Endothelial cell (in vitro differentiated cells): ENCODE measurements at regions not wholly inside any gene's neighbourhood (a gene's known extent, or its start where the extent isn't known, plus 50 kb on each side); places are given as distances from the start of the nearest gene placed in this dataset.

Source experiments
- DNase-seq: peaks from one replicate; pipeline ENCODE4 v3.0.0; 2021; ENCODE audit warnings: low spot score
- H3K27ac Mint-ChIP-seq: one replicate; pipeline ENCODE4 v1.8.0; 2021; ENCODE audit warnings: mixed read lengths, inconsistent platforms; ENCODE audit not compliant: unreplicated experiment
- H3K27me3 Mint-ChIP-seq: one replicate; pipeline ENCODE4 v1.8.0; 2021; ENCODE audit warnings: mild to moderate bottlenecking, moderate library complexity, mixed read lengths, inconsistent platforms; ENCODE audit not compliant: unreplicated experiment
- H3K36me3 Mint-ChIP-seq: one replicate; pipeline ENCODE4 v1.8.0; 2021; ENCODE audit warnings: mild to moderate bottlenecking, low read depth, mixed read lengths, inconsistent platforms; ENCODE audit not compliant: unreplicated experiment
- H3K4me1 Mint-ChIP-seq: one replicate; pipeline ENCODE4 v1.8.0; 2021; ENCODE audit warnings: mild to moderate bottlenecking, mixed read lengths, inconsistent platforms; ENCODE audit not compliant: unreplicated experiment
- H3K4me3 Mint-ChIP-seq: one replicate; pipeline ENCODE4 v1.8.0; 2021; ENCODE audit warnings: mild to moderate bottlenecking, mixed read lengths, inconsistent platforms; ENCODE audit not compliant: unreplicated experiment
- H3K9me3 Mint-ChIP-seq: one replicate; pipeline ENCODE4 v1.8.0; 2021; ENCODE audit warnings: mixed read lengths, inconsistent platforms; ENCODE audit not compliant: unreplicated experiment
- CTCF ChIP-seq: fragments of 200-600 bp; sonication (generic); IDR thresholded peaks from one replicate; pipeline ENCODE4 v1.5.0; 2021; ENCODE audit warnings: antibody characterized with exemption; ENCODE audit not compliant: unreplicated experiment

DNA sequence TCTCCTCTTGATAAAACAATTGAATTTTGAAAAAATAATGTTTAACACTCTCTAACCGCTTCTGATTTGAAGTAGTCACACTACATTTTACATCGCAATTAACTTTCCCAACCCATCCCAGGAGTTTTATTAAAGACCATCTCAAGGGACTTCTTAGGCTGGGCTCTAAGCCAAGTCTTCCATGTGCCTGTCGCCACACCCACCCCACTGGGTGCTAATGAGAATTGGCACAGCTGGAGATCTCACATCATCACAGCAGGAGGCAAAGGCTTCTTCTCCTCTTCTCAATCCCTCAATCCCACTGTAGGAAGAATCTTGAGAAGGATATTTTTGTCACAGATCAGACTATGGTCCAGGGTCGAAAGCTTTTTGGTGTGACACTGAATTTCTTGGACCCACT is 328.9 kb downstream of the NUF2 start:
- no peaks in the 10 kb centered on the region for H3K9me3 Mint-ChIP-seq
- no peaks in the 10 kb centered on the region for H3K4me1 Mint-ChIP-seq
- no peaks in the 10 kb centered on the region for H3K27me3 Mint-ChIP-seq
- no peak overlapping the region for H3K4me3 Mint-ChIP-seq
- no peaks in the 10 kb centered on the region for H3K36me3 Mint-ChIP-seq
- no peak for DNase-seq
- no peak for TF ChIP-seq CTCF
- no peak overlapping the region for H3K27ac Mint-ChIP-seq

GRCh38 chr1:163652441-163652840 is 330.7 kb downstream of the NUF2 start:
- no peaks in the 10 kb centered on the region for H3K9me3 Mint-ChIP-seq
- no peaks in the 10 kb centered on the region for H3K4me1 Mint-ChIP-seq
- H3K4me3 Mint-ChIP-seq = no peak overlapping the region
- no peak for DNase-seq
- H3K27ac Mint-ChIP-seq = no peak overlapping the region
- H3K36me3 Mint-ChIP-seq = no peaks in the 10 kb centered on the region
- TF ChIP-seq CTCF = no peak
- H3K27me3 Mint-ChIP-seq = no peaks in the 10 kb centered on the region

DNA sequence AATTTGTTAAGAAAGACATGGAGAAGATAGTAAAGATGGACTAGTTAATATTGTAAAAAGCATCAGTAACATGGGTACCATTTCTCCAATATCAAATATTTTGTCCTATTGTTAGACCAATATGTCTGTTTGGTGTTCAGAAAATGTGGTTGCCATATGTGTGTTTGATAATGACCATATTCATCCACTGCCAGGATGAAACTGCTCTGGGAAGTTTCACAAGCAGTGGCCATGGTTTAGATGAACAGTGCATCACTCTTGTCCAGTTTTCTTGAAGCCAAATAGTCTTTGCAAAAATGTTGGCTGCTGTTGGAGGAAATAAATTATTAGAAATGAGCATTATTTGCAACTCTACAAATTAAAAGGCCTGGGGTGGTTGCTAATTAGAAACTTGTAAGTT is 333.8 kb downstream of the NUF2 start:
- H3K9me3 Mint-ChIP-seq = no peaks in the 10 kb centered on the region
- H3K27ac Mint-ChIP-seq = no peak overlapping the region
- no peaks in the 10 kb centered on the region for H3K27me3 Mint-ChIP-seq
- TF ChIP-seq CTCF = no peak
- H3K4me1 Mint-ChIP-seq = no peaks in the 10 kb centered on the region
- no peak for DNase-seq
- H3K36me3 Mint-ChIP-seq = no peaks in the 10 kb centered on the region
- H3K4me3 Mint-ChIP-seq = no peak overlapping the region

GRCh38 chr1:163656095-163656759 is 334.5 kb downstream of the NUF2 start:
- no peak overlapping the region for H3K4me3 Mint-ChIP-seq
- H3K36me3 Mint-ChIP-seq = no peaks in the 10 kb centered on the region
- no peaks in the 10 kb centered on the region for H3K9me3 Mint-ChIP-seq
- H3K27ac Mint-ChIP-seq = no peak overlapping the region
- no peak for TF ChIP-seq CTCF
- H3K27me3 Mint-ChIP-seq = no peaks in the 10 kb centered on the region
- no peak for DNase-seq
- H3K4me1 Mint-ChIP-seq = no peaks in the 10 kb centered on the region

GRCh38 chr1:163657719-163658118 is 336.0 kb downstream of the NUF2 start:
- Mint-ChIP-seq H3K4me3 (no peak overlapping the region), H3K4me1 (no peaks in the 10 kb centered on the region), H3K27ac (no peak overlapping the region), H3K36me3 (no peaks in the 10 kb centered on the region), H3K27me3 (no peaks in the 10 kb centered on the region), H3K9me3 (no peaks in the 10 kb centered on the region)
- DNase-seq = no peak
- TF ChIP-seq CTCF = no peak
